Hepatocyte (in vitro differentiated cells): ENCODE measurements at regions not wholly inside any gene's neighbourhood (a gene's known extent, or its start where the extent isn't known, plus 50 kb on each side); places are given as distances from the start of the nearest gene placed in this dataset.

Source experiments
- EZH2 ChIP-seq: fragments of 200-600 bp; sonication (generic); IDR thresholded peaks from 2 replicates; pipeline ENCODE4 v1.6.1; 2016; ENCODE audit warnings: antibody characterized with exemption, mild to moderate bottlenecking, borderline replicate concordance
- EZH2phosphoT487 ChIP-seq: fragments of 200-600 bp; sonication (generic); IDR thresholded peaks from one replicate; pipeline ENCODE4 v1.6.1; 2018; ENCODE audit warnings: antibody characterized with exemption, mild to moderate bottlenecking, low read depth, moderate library complexity; ENCODE audit not compliant: unreplicated experiment, severe bottlenecking
- TF ChIP-seq, protein P1 (sequence below): fragments of 200-600 bp; sonication (generic); IDR thresholded peaks from 2 replicates; pipeline ENCODE4 v1.5.1; 2016; ENCODE audit warnings: antibody characterized with exemption, mild to moderate bottlenecking; ENCODE audit not compliant: poor library complexity

DNA sequence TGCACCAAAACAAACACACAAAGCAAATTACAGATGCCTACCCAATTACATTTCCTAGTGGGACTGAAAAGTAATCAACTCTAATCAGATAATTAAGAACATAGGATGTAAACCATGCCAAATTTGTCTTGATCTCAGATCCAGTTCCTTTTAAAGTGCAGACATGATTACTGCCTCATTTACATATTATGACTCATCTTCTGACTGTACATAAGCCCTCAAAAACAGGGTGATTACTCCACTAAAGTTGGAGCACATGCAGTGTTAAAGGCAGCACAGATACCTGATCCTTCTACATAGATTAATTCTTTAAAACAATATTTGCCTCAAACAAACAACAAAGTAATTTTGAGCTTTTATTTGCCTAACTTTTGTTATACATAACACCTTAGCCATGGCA lies 337.2 kb downstream of the RPS29 start:
- TF ChIP-seq, protein P1, sequence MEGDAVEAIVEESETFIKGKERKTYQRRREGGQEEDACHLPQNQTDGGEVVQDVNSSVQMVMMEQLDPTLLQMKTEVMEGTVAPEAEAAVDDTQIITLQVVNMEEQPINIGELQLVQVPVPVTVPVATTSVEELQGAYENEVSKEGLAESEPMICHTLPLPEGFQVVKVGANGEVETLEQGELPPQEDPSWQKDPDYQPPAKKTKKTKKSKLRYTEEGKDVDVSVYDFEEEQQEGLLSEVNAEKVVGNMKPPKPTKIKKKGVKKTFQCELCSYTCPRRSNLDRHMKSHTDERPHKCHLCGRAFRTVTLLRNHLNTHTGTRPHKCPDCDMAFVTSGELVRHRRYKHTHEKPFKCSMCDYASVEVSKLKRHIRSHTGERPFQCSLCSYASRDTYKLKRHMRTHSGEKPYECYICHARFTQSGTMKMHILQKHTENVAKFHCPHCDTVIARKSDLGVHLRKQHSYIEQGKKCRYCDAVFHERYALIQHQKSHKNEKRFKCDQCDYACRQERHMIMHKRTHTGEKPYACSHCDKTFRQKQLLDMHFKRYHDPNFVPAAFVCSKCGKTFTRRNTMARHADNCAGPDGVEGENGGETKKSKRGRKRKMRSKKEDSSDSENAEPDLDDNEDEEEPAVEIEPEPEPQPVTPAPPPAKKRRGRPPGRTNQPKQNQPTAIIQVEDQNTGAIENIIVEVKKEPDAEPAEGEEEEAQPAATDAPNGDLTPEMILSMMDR: no peak
- no peak for TF ChIP-seq EZH2
- no peak for TF ChIP-seq EZH2phosphoT487
